ENCODE measurements at regions not wholly inside any gene's neighbourhood (a gene's known extent, or its start where the extent isn't known, plus 50 kb on each side); places are given as distances from the start of the nearest gene placed in this dataset.

DNA sequence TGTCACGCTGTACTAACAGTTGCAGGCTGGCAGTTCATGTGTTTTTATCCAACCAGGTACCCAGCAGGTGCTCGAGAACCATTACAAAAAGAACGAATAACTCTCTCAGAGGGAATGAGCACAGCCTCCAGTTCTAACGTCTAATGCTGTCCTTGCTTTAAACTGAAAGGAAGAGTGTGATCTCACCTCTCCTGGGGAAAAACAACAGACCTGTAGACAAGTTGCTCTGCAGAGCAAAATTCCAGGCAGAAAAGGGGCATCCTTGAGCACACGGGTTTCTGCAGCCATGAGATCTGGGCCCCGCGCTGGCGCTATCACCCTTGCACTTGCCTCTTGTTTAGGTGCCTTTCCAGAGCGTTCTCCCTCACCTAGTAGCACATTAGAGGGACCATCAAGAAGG lies 92.5 kb upstream of the DNAH5 start:
- Histone ChIP-seq H3K27me3 (no peaks in the 10 kb centered on the region), H3K27ac (no peak overlapping the region), H3K36me3 (ENCODE audit: low read depth, missing control alignments) (no peaks in the 10 kb centered on the region), H3K9me3 (no peaks in the 10 kb centered on the region), H3K4me3 (no peak overlapping the region), H3K4me1 (no peaks in the 10 kb centered on the region)
- intact Hi-C loops (cut with DNase I; ENCODE audit: low total_unique reads) = no loop called here
- TF ChIP-seq POLR2A (IDR thresholded peaks at IDR 0.05) (no peak), CTCF (IDR thresholded peaks at IDR 0.05) (no peak)
- WGBS, 2 donors = 88 to 94% methylated on average over 9 of the region's 9 CpGs
- no peak for DNase-seq

- no peak overlapping the region for H3K27ac ChIP-seq
- no peak overlapping the region for H3K4me3 ChIP-seq
- WGBS, 2 donors = 67 to 91% methylated on average over 2 of the region's 2 CpGs
- intact Hi-C loops (cut with DNase I; ENCODE audit: low total_unique reads) = no loop called here
- no peaks in the 10 kb centered on the region for H3K27me3 ChIP-seq
- H3K9me3 ChIP-seq = no peaks in the 10 kb centered on the region
- no peak for DNase-seq
- no peak for TF ChIP-seq CTCF (IDR thresholded peaks at IDR 0.05)
- no peaks in the 10 kb centered on the region for H3K36me3 ChIP-seq (ENCODE audit: low read depth, missing control alignments)
- H3K4me1 ChIP-seq = no peaks in the 10 kb centered on the region
Observed at GRCh38 chr5:14036514-14036913, 92.0 kb upstream of the DNAH5 start.

- H3K4me3 ChIP-seq = no peak overlapping the region
- intact Hi-C loops (cut with DNase I; ENCODE audit: low total_unique reads) = no loop called here
- H3K36me3 ChIP-seq (ENCODE audit: low read depth, missing control alignments) = no peaks in the 10 kb centered on the region
- TF ChIP-seq POLR2A (IDR thresholded peaks at IDR 0.05) (no peak), CTCF (IDR thresholded peaks at IDR 0.05) (no peak)
- H3K27ac ChIP-seq = no peak overlapping the region
- DNase-seq = no peak
- H3K9me3 ChIP-seq = no peaks in the 10 kb centered on the region
- no peaks in the 10 kb centered on the region for H3K27me3 ChIP-seq
- H3K4me1 ChIP-seq = no peaks in the 10 kb centered on the region
- WGBS, 2 donors = 31 to 40% methylated on average over 10 of the region's 10 CpGs
Observed at GRCh38 chr5:14035859-14036503, 91.5 kb upstream of the DNAH5 start.

GRCh38 chr5:14034963-14035362 lies 90.5 kb upstream of the DNAH5 start:
- Histone ChIP-seq H3K4me3 (no peak overlapping the region), H3K9me3 (no peaks in the 10 kb centered on the region), H3K36me3 (ENCODE audit: low read depth, missing control alignments) (no peaks in the 10 kb centered on the region), H3K4me1 (no peaks in the 10 kb centered on the region), H3K27me3 (no peaks in the 10 kb centered on the region), H3K27ac (no peak overlapping the region)
- no peak for DNase-seq
- intact Hi-C loops (cut with DNase I; ENCODE audit: low total_unique reads) = no loop called here
- TF ChIP-seq POLR2A (IDR thresholded peaks at IDR 0.05) = no peak
- WGBS, 2 donors = 61 to 72% methylated on average over 3 of the region's 3 CpGs

- TF ChIP-seq CTCF (IDR thresholded peaks at IDR 0.05) (no peak), POLR2A (IDR thresholded peaks at IDR 0.05) (no peak)
- H3K4me3 ChIP-seq = no peak overlapping the region
- H3K27ac ChIP-seq = no peak overlapping the region
- WGBS, 2 donors = 83 to 95% methylated on average over 3 of the region's 3 CpGs
- no peaks in the 10 kb centered on the region for H3K9me3 ChIP-seq
- no peaks in the 10 kb centered on the region for H3K4me1 ChIP-seq
- no peak for DNase-seq
- intact Hi-C loops (cut with DNase I; ENCODE audit: low total_unique reads) = no loop called here
- no peaks in the 10 kb centered on the region for H3K27me3 ChIP-seq
- H3K36me3 ChIP-seq (ENCODE audit: low read depth, missing control alignments) = no peaks in the 10 kb centered on the region
Observed at GRCh38 chr5:14032918-14033317, 88.4 kb upstream of the DNAH5 start.

Measured in testis (tissue), 2 donors.